DMS53 treated with DMSO at 0.1 percent for 48 hours (cell line): ENCODE measurements at regions not wholly inside any gene's neighbourhood (a gene's known extent, or its start where the extent isn't known, plus 50 kb on each side); places are given as distances from the start of the nearest gene placed in this dataset.
"Not testable (repeated sequence)": the region's sequence is repeated elsewhere in the genome, so short reads cannot be mapped to it uniquely, and the experiment has no call there.

Source experiments
- DNase-seq: peaks from one replicate; lab custom pipeline; 2025; ENCODE audit not compliant: unreplicated experiment; lab: John Stamatoyannopoulos, UW

DNA sequence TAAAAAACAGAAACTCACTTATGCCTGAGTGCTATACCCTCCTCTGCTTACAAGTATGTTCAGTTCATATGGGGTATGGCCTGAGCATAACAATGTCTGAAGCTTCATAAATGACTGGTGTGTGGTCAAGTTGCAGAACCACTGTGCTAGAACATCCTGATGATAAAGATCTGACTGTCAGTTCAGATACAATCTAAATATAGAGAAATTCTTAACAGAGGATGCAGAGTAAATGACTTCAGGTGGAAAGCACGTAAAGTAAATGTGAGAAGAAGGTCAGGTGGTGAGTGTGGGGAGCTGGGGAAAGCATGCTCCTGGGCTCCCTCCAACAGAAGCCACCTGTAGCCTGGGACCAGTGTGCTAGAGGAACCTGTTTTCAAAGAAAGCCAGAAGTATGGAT lies 926.2 kb downstream of the TSN start:
- no peak for DNase-seq

DNA sequence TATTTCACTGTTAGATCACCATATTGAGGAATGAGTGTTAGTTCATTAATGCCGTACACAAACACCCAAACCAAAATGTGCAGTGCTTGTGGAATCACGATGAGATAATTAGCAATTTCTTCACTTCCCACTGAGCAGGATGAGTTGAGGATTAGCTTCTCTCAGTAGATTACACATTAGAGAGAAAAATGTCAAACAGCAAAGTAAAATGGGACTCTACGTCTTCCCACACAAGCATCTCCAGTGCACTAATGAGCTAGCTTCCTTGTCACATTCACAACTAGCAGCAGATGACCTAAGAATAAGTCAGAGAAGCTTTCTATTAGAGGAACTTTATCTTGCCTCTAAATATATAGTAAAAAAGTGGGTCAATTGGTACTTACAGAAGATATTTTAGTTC lies 926.9 kb downstream of the TSN start:
- DNase-seq = no peak

GRCh38 chr2:122683018-122683417 lies 927.6 kb downstream of the TSN start:
- peak; percentile 85 for DNase-seq

DNA sequence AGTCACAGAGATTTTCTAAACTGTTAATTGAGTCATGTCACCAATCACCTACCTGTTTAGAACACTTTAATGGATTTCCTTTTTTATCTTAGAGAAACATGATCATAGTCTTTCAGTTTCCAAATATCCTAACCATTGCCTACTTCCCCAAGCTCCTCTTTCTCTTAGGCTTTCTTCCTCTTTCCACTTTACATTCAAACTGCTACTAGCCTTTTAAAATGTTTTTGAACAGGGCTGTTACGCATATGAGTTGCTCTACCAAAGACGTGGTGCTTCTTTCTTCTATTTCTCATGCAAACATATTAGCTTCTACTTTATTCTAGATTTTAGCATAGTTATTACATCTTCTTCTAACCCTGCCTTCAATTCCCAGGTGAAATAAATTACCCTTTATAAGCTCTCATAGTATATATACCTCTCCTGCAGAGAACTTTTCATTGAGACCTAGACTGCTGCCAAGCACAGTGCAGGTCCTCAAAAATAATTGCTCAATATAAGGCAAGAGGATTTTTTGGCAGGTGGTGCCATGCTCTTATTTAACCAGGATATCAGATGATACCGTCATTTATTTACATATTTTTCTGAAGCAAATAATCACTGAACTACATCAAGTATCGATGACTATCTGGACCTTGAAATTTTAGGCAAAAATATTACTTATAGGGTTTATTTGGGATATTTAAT lies 937.1 kb downstream of the TSN start:
- DNase-seq = no peak

DNA sequence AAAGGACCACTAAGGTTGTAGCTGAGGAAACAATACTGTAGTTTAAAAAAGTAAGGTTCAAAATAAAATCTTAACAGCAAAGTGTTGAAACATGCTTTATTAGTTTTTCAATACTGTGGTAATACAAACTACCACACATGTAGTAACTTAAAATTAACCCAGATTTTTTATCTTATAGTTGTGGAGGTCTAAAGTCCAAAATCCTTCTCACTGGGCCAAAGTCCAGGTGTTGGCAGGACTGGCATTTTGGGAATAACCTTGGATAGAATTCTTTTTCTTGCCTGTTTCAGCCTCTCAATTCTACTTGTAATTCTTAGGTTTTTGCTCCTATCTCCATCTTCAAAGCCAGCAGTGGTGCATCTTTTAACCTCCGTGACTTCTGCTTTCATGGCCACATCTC lies 942.0 kb downstream of the TSN start:
- no peak for DNase-seq

DNA sequence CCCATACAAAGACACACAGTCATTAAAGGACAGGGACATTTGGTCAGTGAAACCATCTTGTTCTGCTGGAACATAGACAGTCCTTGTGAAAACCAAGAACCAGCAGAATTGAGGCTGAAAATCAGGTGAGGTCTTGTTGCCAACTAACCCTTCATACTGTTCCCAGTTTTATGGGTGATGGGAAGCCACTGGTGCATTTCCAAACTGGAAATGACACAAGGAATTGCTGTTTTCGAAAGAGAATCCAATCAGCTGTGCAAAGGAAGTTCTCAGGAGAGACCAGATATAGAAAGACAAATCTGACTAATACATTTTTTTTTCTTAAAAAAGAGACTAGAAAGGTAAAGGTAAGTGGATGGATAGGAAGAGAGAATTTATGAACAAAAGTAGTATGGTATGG lies 948.2 kb downstream of the TSN start:
- DNase-seq = no peak

DNA sequence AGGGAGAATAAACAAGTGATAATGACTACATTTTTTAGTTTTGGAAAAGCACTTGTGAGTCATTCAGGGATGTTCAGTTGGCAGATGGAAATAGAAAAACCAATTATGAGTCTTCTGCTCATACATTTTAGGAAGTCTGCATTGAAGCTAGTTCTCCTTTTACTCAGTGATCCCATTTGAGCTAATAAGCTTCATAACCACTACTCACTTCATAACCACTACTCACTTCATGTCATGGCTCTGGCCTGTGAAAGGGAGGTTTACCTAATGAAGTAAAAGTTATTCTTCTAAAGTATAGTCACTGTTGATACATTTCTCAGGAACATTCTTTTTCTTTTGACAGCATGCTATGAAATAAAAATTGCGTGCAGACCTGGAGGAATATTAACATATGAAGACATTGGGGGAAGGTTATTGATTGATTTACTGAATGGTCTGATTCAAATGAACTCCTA lies 948.7 kb downstream of the TSN start:
- no peak for DNase-seq

DNA sequence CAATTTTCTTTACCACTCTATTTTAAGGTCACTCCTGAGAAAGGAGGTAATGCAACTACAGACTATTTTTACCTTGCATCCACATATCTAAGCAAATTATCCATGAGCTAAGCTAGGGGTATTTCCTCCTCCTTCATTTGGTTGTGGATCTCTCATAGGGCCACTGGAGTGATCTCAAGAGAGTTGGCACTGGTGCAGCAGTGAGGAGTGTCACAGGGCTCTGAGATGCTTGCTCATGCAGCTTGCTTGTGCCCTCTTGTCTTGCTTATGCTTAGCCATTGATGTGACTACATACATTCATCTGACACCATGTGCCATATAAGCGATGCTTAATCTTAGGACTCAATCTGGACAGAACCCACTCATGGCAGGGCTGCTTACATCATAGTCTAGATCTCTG lies 950.3 kb downstream of the TSN start:
- no peak for DNase-seq

DNA sequence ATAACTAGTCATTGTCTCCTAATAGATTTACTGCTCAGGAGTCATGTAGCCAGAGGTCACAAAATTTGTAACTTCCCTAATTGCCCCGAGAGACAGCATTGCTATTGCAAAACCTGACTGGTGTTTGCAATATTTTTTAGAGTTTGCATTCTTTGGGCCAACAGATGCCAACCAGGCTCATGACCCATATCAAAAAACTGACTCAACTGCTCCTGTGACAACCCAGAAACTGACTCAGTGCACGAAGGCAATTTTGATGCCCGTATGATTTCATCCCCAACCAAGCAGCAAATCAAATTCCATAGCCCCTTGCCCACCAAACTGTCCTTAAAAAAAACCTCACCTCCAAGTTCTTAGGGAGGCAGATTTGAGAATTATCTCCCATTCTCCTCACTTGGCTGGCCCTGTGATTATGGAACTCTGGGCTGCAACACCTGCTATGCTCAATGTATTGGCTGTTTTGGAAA lies 951.3 kb downstream of the TSN start:
- DNase-seq = no peak

DNA sequence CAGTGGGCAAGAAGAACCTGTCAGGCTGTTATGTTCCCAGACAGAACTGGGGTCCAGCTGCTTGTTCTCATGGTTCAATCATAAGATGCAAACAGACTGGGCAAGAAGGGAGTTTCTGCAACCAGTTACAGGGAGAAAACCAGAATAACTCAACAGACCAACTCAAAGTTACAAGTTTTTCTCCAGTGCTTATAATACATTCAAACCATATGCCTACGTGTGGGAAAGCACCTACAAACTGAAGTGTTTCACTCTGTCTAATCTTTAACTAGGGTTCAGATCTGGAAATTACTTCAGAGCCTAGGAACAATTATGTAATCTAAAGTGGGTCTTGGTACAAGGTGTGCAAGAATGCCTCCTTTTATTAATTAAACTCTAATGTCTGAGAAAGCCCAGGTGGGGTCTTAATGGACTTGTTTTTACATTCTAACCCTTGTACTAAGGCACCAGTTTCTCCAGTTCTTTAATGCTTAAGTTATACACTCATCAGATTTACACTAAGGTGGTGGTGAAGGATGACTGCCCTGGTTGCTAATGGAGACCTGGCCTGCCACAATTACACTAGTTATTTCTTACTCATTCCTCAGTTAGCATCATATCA lies 951.9 kb downstream of the TSN start:
- DNase-seq = no peak

DNA sequence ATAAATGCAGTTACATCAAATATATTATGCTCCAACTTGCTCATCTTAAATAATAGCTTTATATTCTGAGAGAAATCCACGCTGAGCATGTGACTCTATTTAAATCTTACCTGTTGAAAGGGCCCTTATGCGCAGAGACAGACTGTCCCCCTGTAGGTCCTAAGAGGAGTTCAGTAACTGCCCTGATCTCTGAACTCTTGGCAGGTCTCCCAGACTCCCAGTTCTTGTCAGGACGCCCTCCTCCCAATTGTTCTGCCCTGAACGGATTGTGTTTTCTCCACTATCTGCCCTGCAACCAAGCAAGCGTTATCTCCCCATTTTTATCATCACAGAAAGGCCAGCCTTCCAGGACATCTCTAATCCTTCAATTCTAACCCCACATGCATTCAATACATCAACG lies 954.6 kb downstream of the TSN start:
- DNase-seq = no peak

GRCh38 chr2:122713800-122714199 lies 958.3 kb downstream of the TSN start:
- DNase-seq = no peak

- DNase-seq = not testable (repeated sequence)
These were observed 965.4 kb downstream of the TSN start for GRCh38 chr2:122720822-122721221.

DNA sequence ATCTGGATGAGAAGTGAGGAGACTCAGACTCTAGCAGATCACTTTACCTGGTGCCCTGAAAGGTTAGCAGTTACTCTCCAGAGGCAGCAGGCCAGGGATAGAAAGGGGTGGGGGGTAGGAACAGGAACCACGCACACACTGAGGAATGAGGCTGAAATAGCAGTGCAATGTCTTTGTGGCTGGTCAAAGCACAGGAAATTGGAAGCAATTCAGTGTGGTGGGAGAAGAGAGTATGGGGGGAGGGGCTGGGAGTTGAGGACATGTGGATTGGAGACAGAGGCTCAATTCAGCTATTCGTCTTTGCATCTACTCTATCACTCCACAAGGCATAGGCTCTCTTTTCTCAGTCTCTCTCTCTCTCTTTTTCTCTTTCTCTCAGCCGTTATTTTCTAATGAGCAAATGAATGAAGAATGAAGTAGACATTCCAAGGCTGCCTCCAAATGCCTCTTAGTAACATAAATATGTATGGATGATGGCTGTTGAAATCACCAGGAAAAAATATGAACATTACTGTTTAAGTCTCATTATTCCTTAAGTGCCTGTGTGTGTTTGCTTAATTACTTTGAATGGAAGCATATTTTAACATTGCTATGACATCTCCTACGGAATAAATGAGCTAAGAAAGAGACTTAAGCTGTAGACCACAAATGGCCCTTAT lies 979.4 kb downstream of the TSN start:
- DNase-seq = no peak

- peak; percentile 12 for DNase-seq
These were observed 980.8 kb downstream of the TSN start for GRCh38 chr2:122736279-122736678.

DNA sequence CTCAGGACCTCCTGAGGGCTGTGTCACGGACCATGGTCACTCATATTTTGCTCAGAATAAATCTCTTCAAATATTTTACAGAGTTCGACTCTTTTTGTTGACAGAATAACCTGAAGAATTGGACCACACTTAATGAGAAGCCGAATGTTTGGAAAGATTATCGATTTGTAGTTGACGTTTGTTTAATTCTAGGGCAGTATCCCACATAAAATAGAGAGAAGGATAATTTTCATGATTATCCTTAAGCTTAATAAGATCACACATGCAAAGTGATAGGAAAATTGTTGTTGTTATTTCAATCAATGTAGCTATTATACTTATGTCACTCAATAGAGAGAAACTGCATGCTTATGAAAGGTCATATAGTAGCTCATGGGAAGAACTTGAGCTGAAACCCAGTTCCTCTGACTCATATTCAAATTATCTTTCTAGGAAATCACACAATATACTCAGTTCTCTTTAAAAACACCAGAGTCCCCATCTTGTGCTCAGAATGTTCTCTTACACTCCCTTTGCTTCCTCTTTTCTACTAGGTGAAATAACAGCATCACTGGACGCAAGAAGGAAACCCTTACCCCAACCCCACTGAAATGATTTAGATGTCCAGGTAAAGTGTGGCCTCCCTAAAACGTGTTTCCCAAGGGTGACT lies 982.1 kb downstream of the TSN start:
- no peak for DNase-seq

GRCh38 chr2:122739732-122740593 lies 984.5 kb downstream of the TSN start:
- no peak for DNase-seq

GRCh38 chr2:122740594-122740948 lies 985.1 kb downstream of the TSN start:
- DNase-seq = no peak

DNA sequence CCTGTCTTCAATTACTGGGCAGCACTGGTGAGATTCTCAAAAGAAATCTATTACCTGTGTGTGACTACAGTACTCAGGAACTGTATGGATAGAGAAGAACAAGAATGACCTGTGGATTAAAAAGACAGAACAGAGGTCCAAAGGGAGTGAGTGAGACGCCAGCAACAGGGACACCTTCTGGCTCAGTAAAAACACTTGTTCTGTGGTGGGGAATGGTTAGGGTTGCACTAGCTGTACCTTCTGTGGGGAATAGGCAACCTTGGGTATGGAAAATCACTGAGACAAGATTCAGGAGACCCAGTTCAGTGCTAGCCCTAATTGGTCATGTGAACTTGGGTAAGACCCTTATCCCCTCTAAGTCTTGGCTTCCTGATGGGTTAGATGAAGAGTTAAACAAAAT lies 986.0 kb downstream of the TSN start:
- no peak for DNase-seq

DNA sequence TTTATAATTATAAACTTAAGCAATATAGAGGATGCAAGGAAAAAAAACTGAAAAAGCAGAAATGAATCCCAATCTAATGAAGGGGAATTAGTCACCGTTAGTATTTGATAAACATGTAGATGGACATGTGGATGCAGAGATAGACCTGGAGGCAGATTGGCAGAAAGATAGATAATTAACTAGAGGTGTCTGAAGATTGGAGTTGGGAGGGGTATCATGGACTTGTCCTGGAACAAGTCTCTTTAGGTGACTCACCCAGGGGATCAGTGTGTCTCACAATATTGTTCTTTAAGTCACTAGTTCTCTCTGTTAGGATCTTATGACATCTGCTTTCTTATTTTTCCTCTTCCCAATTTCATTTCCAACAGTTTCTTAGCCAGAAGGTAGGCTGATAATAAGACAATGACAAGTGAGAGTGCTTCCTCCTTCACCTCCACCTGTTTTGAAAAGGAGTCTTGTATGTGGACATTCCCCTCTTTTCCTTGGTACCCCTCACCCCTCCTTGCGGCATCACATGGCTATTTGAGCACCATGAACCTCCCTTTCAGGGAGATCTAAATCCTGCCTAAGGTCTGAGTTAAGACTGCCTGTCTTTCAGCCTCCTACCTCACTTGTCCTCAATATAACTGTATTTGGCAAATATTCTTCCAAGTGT lies 987.7 kb downstream of the TSN start:
- no peak for DNase-seq

DNA sequence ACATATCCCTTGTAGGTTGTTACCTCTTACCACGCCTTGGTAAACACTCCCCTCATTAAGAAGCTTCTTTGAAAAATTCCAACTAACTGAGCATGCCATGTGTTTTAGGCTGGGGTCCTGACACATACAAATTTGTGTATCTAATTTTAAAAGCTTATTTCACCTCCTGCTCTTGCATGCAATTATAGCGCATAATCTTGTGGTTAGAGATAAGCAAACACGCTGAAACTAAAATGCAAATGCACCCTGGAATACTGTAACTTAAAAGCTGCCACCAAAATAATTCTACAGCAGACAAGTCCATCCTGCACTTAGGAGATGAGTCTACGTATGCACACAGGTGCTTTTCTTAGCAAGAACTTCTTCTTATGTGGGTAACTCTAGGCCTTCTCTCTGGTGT lies 990.2 kb downstream of the TSN start:
- DNase-seq = no peak
